Limb (tissue), 2 donors: ENCODE measurements at regions not wholly inside any gene's neighbourhood (a gene's known extent, or its start where the extent isn't known, plus 50 kb on each side); places are given as distances from the start of the nearest gene placed in this dataset.
A peak's percentile ranks its signal among the peaks of the same experiment; 100 is the strongest.
"Not testable (repeated sequence)": the region's sequence is repeated elsewhere in the genome, so short reads cannot be mapped to it uniquely, and the experiment has no call there.

Experiments used
- DNase-seq, 2 donors: peaks; one replicate each; pipeline ENCODE4 v3.0.0-alpha.2; 2016; ENCODE audit errors: extremely low spot score in 2 of 2

GRCh38 chr15:20308027-20308690, 233.4 kb downstream of the GOLGA6L6 start:
- not testable (repeated sequence) for DNase-seq

DNA sequence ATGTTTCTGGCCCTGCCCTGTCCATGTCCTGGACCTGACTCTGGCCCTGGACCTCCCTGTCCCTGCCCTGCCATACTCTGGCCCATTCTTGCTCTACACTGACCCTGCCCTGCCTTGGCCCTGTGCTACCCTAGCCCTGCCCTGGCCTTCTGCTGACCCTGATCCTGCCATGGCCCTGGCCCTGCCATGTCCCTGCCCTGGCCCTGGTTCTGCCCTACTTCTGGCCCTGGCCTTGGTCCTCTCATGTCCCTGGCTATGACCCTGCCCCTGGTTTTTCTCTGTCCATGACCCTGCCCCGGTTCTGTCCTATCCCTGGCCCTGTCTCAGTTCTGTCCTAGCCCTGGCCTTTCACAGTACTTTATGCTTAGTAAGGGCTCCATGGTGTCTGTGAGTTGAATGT, 234.5 kb downstream of the GOLGA6L6 start:
- not testable (repeated sequence) for DNase-seq

GRCh38 chr15:20306497-20307106, 235.0 kb downstream of the GOLGA6L6 start:
- DNase-seq, result not testable (repeated sequence)

GRCh38 chr15:20305912-20306311, 235.7 kb downstream of the GOLGA6L6 start:
- not testable (repeated sequence) for DNase-seq

GRCh38 chr15:20305015-20305465, 236.6 kb downstream of the GOLGA6L6 start:
- DNase-seq, result not testable (repeated sequence)

- not testable (repeated sequence) for DNase-seq
These were observed 237.2 kb downstream of the GOLGA6L6 start for GRCh38 chr15:20304282-20305014.

DNA sequence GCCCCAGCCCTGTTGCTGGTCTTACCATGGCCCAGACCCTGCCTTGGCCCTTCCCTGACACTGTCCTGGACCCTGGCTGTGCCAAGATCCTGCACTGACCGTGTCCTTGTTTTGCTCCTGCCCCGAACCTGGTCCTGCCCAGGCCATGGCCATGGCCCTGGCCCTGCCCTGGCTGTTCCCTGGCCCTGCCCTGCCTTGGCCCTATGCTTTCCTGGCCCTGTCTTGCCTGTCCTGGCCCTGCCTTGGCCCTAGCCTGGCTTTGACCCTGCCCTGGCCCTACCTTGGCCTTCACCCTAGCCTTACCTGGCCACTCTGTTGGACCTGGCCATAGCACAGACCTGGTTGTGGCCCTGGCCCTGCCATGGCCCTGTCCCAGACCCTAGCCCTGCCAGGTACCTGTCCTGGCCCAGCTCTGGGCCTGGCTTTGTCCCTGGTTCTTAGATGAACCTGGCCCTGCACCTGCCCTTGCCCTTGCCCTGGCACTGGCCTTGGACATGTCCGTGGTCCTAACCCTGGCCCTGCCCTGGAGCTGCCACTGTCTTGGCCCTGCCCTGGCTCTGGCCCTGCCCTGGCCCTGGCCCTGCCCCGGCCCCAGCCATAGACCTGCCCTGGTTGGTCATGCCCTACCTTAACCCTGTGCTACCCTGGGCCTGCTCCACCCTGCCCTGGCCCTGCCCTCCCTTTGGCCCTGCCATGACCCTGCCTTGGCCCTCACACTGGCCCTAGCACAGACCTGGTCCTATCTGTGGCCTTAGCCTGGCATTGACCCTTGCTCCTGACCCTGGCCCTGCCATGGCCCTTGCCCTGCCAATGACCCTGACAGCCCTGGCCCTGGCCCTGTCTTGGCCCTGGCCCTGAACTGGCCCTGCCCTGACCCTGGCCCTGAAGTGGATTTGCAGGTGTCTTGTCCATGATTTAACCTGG, 238.1 kb downstream of the GOLGA6L6 start:
- not testable (repeated sequence) for DNase-seq

GRCh38 chr15:20302141-20303069, 239.2 kb downstream of the GOLGA6L6 start:
- not testable (repeated sequence) for DNase-seq

DNA sequence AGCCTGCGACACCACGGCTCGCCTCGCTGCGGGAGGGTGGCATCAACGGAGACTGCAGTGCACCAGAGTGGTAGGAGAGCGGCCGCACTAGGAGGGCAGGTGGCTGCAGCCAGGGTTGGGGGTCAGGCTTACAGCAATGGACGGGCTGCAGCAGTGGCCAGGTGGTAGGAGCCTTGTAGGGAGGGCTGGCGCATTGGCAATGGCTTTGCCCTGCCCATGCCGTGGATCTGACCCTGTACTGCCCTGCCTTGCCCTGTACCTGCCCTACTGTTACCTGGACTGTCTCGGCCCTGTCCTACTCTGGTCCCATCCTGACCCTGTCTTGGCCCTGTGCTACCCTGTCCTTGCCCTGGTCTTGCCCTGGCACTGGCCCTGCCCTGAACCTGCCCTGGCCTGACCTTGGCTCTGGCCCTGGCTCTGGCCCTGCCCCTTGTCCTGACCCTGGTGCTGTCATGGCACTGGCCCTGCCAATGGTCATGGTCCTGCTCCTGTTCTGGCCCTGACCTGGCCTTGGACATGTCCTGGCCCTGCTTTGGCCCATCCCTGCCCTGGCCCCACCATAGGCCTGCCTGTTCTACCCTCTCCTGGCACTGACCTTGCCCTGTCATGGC, 240.0 kb downstream of the GOLGA6L6 start:
- not testable (repeated sequence) for DNase-seq

- not testable (repeated sequence) for DNase-seq
These were observed 240.6 kb downstream of the GOLGA6L6 start for GRCh38 chr15:20301041-20301390.

DNA sequence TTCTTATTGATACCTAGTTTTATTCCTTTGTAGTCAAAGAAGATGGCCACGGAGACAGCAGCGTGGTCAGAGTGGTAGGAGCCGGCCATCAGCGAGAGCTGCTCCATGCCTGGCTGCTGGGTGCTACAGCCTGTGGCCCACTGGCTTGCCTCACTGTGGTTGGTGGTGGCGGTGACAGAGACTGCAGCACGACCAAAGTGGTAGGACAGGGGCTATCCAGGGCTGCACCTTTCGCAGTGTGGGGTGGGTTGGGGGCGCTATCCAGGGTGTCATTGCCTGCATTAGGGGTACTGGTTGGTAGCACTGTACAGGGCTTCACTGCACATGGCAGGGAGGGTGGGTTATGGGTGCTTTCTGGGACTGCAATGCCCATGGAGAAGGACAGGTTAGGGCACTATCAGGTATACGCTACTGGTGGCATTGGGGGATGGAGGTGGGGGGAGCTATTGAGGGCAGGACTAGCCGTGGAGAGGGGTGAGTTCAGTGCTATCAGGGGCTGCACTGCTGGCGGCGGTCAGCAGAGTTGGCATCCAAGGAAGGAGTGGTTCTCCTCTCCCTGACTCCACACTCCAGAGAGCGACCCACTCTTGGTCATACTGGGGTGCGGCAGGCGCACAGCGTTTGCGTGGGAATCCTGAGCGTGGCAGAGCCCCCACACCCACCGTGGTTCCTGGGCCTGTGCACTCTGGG, 241.1 kb downstream of the GOLGA6L6 start:
- not testable (repeated sequence) for DNase-seq

GRCh38 chr15:20297603-20298123, 243.9 kb downstream of the GOLGA6L6 start:
- not testable (repeated sequence) for DNase-seq

GRCh38 chr15:20296261-20296660, 245.3 kb downstream of the GOLGA6L6 start:
- DNase-seq, result not testable (repeated sequence)

DNA sequence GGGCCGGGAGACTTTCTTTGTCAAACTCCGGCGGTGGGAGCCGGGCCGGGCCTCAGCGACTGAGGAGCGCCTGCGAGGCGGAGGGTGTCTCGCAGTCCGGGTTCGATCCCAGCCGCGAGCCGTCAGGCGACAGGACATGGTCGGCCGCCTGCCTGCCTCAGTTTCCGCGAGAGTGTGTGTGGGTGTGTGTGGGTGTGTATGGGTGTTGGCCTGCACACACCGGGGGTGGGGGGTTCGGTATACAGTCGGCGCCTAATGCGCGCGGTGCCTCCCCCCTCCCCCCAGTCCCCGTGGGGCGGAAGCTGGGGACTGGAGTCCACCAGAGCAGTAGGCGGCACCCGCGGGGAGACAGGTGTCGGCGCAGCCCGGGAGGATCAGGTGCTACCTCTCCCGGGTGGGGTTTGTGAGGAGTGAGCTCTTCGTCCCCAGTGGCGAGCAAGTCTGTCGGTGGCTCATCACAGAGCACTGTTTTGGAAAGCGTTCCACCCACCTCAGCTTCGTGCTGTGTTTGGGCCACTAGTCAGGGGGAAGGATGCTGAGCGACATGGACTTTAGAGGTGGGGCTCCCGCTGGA, 246.3 kb downstream of the GOLGA6L6 start:
- DNase-seq, result peak in 1 of 2 donors; percentile 39

GRCh38 chr15:20294651-20295237, 246.9 kb downstream of the GOLGA6L6 start:
- no peak for DNase-seq

DNA sequence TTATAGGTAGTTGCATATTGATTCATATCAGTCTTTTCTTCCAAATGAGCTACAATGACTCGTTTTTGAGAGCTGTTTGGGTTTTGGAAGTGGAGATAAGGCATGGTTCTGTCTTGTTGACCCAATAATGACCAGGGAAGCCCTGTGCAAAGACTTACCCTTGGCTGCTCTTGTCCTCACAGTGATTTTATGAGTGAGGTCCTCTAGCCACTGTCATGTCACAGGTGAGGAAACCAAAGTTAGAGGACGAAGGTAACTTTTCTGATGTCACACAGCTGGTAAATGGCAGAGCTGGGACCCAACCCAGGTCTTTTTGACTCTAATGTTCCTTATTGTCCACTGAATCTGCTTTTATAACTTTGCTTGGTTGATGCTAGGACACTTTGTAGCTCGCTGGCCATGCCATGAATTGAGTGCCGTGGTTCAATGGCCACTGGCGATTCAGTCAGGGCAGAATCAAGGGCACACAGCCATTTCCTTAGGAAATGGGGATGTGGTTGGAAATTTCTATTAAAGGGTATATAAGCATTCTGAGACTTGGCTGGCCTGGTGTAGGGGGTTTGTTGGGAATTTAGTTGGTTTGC, 249.1 kb downstream of the GOLGA6L6 start:
- not testable (repeated sequence) for DNase-seq

- not testable (repeated sequence) for DNase-seq
These were observed 250.0 kb downstream of the GOLGA6L6 start for GRCh38 chr15:20291616-20292015.

GRCh38 chr15:20290606-20291005, 251.0 kb downstream of the GOLGA6L6 start:
- not testable (repeated sequence) for DNase-seq
